GM20431 (cell line): ENCODE measurements at regions not wholly inside any gene's neighbourhood (a gene's known extent, or its start where the extent isn't known, plus 50 kb on each side); places are given as distances from the start of the nearest gene placed in this dataset.
"Not testable (repeated sequence)": the region's sequence is repeated elsewhere in the genome, so short reads cannot be mapped to it uniquely, and the experiment has no call there.

Experiments
- in situ Hi-C: fragments of 300-500 bp; cut with MseI, MboI; formaldehyde crosslinking; loops from one replicate; pipeline ENCODE4 v1.15.0; 2020; ENCODE audit warnings: low sequenced_read_pairs; ENCODE audit not compliant: unreplicated experiment

DNA sequence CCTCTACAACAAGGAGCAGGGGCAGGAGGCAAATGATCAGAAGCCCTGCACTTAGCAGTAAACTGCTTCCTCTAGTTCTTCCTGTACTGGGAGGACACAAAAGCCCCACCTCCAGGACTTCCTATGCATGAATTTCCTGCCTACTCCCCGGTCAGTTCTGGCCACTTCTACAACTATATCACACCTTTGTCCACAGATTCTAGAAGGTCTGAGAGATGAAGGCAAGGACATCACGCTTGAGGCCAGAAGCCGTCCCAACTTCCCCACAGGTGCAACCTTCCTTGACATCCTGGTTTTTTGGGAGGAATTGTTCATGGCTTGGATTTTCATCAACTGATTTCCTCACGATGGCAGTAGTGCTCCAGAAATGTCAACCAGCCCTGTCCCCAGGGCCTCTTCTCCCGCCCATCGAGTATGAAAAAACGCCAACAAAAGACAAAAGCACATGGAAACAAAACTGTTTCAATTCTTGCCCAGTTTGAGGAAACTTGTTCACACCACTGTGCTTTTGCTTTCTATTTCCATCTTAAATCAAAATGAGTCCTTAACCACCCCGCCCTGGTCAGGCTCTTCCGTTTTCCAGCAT is 206.5 kb upstream of the STK26 start:
- in situ Hi-C loops = no loop called here

GRCh38 chrX:131818297-131818936 is 204.7 kb upstream of the STK26 start:
- in situ Hi-C loops = no loop called here

- in situ Hi-C loops = no loop called here
These were observed 201.0 kb upstream of the STK26 start for GRCh38 chrX:131821945-131822622.

GRCh38 chrX:131826572-131826971 is 196.5 kb upstream of the STK26 start:
- in situ Hi-C loops = loop anchor here (25.0 kb wide), 2 partner anchors 411 to 811 kb away; no protein-coding TSS in a partner anchor

GRCh38 chrX:131827935-131828334 is 195.2 kb upstream of the STK26 start:
- in situ Hi-C loops = loop anchor here (25.0 kb wide), 2 partner anchors 409 to 809 kb away; no protein-coding TSS in a partner anchor

- in situ Hi-C loops = loop anchor here (25.0 kb wide), 2 partner anchors 409 to 809 kb away; no protein-coding TSS in a partner anchor
These were observed 194.6 kb upstream of the STK26 start for GRCh38 chrX:131828482-131828881.

- in situ Hi-C loops = loop anchor here (25.0 kb wide), 2 partner anchors 407 to 807 kb away; no protein-coding TSS in a partner anchor
These were observed 192.5 kb upstream of the STK26 start for GRCh38 chrX:131830400-131831184.

DNA sequence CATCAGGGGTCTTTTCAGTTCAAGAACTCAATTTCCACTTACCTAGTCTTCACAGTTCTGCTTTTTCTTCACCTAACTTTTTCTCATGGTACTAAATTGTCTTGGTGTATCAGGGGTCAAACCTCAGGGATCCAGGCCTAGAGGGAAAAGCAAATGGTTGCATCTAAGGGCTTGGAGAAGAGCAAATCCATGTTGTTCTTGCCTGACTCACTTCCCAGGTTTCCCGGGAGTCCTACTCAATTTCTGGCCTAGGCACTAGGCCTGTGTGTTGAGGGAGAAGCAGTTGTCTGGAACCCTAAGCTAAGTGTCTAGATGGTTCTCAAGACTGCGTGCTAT is 191.9 kb upstream of the STK26 start:
- in situ Hi-C loops = loop anchor here (25.0 kb wide), 2 partner anchors 406 to 806 kb away; no protein-coding TSS in a partner anchor

GRCh38 chrX:131836161-131836560 is 186.9 kb upstream of the STK26 start:
- in situ Hi-C loops = loop anchor here (25.0 kb wide), 2 partner anchors 401 to 801 kb away; no protein-coding TSS in a partner anchor

- in situ Hi-C loops = loop anchor here (25.0 kb wide), 2 partner anchors 400 to 800 kb away; no protein-coding TSS in a partner anchor
These were observed 185.8 kb upstream of the STK26 start for GRCh38 chrX:131837325-131837724.

DNA sequence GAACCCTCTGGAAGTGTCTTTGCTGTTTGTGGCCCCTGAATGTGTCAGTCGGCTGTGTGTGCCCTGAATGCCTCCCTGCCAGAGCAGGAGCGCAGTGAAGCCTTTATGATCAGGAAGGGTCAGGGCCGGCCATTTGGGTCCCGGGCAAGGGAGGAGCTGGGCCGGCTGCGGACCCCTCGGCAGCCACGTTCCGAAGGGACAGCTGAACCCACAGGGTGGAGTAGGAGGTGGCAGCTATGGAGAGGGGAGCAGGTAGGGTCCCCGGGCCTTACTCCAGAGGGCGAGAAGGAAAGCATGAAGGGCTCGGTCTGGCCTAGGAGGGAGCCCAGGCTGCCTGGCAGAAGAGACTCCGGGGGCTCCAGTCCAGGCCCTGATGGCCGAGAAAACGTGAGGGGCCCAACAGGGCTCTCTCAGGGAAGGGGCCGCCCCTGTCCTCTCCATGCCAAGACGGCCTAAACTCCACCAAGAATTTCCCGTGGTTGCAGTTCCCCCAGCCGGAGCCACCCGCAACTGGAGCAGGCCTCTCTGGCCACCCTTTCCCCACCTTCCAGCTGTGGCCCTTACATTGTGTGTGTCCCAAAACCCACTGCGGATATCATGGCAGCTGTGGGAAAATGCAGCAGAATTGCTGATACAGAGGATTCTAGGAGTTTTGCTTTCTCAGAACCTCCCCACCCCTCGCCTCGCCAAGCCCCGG is 182.2 kb upstream of the STK26 start:
- in situ Hi-C loops = loop anchor here (25.0 kb wide), 2 partner anchors 396 to 796 kb away; no protein-coding TSS in a partner anchor

DNA sequence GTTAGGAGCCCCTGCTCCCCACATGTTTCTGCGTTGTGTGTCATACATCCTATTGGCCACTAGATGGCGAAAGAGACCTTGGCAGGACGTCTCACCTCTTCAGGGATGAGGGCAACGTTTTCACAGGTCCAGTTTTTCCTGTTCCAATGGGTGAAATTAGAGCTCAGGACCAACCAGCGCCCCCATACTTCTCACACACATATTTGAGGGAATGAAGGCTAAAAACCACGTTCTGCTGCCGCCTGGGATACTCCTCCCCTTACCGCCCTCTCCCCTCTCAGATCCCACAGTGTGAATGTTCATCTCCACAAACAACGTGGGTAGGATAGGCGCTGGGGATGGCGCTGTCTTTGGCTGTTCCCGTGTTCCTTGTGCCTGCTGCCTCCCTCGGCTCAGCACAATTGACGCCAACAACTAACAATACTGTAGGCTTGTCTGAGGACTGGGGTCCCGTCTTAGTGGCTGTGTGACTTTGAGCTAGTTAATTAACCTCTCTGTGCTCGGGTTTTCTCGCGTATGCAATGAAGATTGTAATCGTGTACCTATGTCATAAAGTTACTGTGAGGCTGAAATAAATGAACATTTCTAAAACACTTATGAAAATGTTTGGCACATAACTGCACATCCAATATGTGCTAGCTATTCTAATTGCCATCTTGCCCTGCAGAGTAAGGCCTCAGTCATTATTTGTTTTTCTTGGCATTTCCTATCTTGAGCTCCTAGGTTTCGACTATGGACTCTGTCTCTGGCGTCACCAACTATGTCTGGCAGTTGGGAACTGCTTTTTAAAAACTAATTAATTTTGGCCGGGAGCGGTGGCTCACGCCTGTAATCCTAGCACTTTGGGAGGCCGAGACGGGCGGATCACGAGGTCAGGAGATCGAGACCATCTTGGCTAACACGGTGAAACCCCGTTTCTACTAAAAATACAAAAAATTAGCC is 181.3 kb upstream of the STK26 start:
- in situ Hi-C loops = loop anchor here (25.0 kb wide), 2 partner anchors 396 to 796 kb away; no protein-coding TSS in a partner anchor

- in situ Hi-C loops = loop anchor here (25.0 kb wide), 2 partner anchors 393 to 793 kb away; no protein-coding TSS in a partner anchor
These were observed 179.1 kb upstream of the STK26 start for GRCh38 chrX:131843987-131844386.

DNA sequence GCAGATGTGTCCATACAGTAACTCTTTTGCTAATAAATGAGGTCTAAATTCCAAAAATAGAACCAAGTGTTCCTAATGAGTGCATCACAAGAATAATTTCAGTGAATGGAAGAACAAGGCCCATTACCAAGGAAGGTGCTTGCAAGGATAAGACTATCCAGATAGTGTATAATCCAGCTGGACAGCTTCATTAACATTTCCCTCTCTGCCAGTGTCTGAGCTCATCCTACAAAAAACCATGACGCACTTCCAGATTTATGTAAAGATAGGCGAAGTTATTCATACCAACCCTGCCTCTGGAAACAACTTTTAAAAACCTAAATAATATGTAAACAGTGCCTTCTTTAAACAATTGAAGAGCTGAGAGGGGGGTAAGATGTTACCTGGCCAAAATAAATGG is 177.9 kb upstream of the STK26 start:
- in situ Hi-C loops = loop anchor here (25.0 kb wide), 2 partner anchors 392 to 792 kb away; no protein-coding TSS in a partner anchor

- in situ Hi-C loops = loop anchor here (25.0 kb wide), 2 partner anchors 392 to 792 kb away; no protein-coding TSS in a partner anchor
These were observed 177.3 kb upstream of the STK26 start for GRCh38 chrX:131845771-131846170.

GRCh38 chrX:131850964-131851363 is 172.1 kb upstream of the STK26 start:
- in situ Hi-C loops = not testable (repeated sequence)

GRCh38 chrX:131853440-131853839 is 169.7 kb upstream of the STK26 start:
- in situ Hi-C loops = no loop called here

DNA sequence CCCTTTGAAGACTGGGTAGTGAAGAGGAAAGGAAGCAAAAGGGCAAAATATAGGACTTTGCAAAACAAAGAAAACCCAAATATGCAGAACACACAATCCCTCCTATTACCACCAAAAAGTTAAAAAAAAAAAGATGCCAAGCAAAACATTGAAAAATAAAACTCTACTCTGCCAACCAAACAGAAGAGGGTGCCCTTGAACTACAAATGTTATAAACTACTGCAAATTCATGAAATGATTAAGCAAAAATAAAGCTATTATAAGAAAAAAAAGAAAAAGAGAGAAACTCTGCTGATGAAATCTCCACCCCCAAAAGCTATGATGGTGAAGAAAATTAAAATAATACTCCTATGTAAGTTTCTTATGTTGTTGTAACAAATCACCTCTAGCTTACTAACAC is 168.5 kb upstream of the STK26 start:
- in situ Hi-C loops = no loop called here
